ENCODE measurements at regions not wholly inside any gene's neighbourhood (a gene's known extent, or its start where the extent isn't known, plus 50 kb on each side); places are given as distances from the start of the nearest gene placed in this dataset.
"Not testable (repeated sequence)": the region's sequence is repeated elsewhere in the genome, so short reads cannot be mapped to it uniquely, and the experiment has no call there.

DNA sequence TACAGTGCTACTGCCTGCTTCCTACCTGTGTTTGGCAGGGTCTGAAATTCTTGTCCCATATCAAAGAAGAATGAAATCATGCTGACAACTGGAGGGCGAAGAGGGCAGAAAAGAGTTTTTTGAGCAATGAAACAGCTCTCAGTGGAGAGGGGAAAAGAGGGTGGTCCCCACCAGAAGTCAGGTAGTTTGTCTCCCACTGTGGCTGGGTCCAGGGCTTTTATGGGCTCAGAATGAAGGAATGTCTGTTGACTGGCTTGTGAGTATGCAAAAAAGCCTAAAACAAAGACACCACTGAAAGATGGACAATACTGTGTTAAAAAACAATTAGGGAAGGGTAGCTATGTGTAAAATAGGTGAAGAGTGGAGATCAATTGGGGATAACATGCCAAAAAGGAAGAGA lies 115.0 kb downstream of the ADAM29 start:
- no peak for DNase-seq

DNA sequence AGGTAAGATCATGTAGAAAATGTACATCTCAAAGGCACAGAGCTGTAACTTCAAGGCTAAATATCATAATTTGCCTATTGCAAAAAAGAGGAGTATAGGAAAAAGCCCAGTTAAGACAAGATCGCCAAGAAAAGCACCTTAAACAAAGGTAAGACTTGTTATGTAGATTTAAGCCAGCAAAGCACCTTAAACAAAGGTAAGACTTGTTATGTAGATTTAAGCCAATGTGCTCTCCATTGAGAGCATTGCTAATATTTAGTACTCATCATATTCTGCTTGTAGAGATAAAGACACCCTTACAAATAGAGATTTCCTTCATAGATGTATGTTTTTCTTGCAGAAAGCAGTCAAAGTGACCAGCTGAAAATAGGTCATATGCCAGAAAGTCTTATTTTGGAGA lies 115.8 kb downstream of the ADAM29 start:
- no peak for DNase-seq

DNA sequence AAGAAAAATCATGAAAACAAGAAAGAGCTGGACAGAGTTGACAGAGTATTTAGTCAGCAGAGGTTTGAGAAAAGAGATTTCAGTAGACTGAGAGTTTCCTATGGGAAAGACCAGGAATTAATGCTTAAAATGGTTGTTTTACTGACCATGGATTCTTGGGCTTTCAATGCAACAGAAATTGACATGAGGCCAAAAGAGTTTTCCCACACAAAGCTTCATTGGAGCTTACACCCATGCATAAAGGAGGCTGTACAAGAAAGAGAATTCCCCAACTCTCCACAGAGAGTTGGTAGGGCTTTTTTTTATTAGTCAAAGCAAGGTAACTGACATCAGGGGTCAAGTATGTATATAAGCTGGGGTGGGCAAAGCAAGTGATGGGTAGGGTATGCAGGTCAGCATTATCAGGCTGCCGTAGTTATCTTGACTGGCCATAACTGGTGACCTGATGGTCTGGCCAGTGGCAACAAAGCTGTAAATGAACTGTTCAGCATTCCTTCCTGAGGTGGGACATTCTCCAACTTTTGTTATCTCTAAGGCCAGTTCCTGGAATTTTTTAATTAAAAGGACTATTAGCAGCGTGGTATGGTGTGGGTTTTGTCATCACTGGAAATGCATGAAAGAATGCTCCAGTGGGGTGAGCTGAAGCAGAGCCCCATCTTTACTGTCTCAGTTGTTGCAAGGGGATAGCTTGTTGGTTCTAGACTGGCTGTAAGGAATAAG lies 117.0 kb downstream of the ADAM29 start:
- no peak for DNase-seq

DNA sequence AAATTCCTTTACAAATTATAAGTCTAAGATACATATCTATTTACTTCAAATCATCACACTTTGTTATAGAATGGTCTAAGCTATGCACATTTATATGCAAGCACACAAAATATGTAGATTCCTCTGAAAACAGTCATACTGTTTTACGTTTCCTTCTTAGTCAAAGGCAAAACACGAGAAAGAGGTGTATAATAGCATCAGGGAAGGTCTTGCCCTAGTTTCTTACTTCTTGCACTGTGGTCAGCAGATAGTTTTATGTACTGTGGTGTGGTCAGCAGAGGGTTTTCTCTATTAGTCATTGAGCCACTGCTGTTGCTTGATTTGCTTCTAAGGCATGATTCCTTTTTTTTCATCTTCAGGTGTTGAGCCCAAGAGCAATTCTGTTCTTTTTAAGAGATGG lies 117.7 kb downstream of the ADAM29 start:
- DNase-seq, result no peak

DNA sequence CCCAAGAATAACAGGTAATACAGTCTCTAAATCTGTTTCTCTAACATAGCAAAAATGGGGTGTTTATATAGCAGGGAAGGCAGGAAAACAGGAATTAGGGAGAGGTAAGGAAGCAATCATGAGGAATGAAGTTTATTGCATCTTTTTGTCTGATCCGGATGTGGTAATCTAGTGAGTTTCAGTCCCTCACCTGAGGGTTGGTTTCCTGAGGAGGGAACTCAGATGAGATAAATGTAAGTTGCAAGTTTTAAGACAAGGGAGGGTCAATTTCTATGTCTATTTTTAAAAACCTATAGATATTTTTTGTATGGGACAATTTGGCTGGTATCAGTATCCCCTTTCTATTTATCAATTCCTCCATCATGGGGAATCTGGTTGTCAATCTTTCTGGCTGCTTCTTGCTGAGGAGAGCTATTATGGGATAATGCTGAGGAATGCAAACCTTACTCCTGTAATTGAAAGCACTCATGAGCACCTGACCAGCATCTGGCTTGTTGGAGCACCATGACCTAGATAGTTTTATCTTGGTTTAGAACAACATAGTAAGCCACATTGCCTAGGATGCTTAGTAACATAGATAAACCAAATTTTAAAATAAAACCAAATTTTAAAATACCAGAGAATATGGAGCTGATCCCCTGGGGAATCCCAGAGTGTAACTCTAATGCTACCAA lies 130.1 kb downstream of the ADAM29 start:
- DNase-seq, result no peak

DNA sequence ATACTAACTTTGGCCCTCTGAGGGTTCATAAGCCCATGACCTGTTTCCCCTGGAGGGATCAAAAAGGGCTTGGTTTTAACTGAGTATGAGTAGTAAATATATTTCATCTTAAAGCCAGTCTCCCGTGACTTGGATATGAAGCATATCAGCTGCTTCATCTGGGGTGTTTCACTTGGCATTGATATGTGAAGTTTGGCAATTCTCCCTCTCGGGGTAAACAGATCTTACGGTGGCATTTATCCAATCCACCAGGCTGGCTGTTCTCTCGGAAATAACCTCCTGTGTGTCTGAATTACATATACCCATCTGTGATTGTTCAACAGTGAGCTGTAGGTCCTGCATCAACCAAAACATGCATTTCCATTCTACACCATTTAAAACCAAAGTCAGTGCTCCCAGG lies 130.7 kb downstream of the ADAM29 start:
- no peak for DNase-seq

DNA sequence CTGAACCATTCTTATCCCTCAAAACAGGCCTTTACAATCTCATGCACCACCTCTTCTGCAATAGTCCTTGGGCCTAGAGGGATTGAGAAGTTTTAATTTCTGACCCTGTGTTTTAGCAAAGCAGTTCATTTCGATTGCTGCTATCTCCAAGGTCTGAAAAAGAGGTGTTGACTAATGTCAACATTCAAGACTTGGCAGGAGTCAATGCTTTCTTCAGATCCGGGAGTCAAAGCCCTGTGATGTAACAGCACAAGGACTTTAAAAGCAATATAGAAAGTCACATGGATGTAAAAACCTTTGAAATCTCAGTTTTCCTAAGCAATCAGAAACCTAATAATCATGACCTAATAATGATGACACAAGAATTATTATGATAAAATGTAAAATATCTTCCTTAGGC lies 133.8 kb downstream of the ADAM29 start:
- DNase-seq, result no peak

DNA sequence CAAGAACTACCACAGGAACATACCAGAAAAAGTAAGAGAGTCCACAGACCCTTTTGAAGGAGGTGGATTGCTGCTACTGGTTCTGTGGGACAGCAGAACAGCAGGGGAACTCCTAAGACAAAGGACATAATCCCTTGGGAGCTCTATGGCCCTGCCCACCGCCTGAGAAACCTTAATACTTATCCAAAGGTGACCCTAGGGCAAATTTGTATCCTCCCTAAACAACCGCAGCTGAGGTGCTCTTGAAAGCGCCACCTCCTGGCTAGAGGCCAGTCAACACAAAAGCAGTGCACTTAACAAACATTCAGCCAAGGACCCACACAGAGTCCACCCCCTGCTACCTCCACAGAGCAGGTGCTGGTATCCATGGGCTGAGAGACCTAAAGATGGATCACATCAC lies 136.8 kb downstream of the ADAM29 start:
- no peak for DNase-seq

DNA sequence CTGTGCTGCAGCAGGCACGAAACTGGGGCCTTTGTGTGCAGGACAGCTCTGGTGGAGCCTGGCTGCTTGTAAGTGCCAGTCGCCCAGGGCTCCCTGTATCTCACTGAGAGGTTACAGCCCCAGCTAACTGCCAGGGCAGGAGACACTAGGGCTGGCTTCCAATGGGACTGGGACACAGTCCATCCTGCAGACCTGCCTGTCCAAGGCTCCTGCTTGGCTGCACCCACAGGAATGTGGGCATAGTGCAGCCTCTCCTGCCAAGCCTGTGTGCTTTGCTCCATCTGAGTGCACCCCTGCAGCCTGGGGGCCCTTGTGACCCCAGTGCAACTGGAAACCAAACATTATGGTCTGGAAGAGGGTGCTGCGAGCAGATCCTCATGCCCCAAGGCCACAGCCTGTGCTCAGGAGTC lies 144.0 kb downstream of the ADAM29 start:
- DNase-seq, result no peak

DNA sequence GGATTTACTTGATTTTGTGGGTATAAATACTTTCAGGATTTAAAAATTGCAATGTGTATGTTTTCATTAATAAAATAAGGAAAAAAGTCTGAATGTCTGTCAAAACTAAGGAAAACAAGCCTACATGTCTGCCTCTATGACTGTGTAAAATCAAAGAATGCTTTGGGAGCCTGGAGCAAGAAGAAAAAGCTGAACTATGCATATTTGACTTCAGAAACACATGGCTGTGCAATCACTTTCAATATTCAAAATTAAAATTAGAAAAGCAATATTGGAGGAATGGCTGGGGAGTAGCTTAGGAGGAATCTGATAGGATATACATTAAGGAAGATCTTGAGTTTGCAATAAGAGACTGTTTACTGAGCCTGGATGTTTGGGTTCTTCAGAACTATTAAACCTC lies 147.1 kb downstream of the ADAM29 start:
- DNase-seq, result no peak

DNA sequence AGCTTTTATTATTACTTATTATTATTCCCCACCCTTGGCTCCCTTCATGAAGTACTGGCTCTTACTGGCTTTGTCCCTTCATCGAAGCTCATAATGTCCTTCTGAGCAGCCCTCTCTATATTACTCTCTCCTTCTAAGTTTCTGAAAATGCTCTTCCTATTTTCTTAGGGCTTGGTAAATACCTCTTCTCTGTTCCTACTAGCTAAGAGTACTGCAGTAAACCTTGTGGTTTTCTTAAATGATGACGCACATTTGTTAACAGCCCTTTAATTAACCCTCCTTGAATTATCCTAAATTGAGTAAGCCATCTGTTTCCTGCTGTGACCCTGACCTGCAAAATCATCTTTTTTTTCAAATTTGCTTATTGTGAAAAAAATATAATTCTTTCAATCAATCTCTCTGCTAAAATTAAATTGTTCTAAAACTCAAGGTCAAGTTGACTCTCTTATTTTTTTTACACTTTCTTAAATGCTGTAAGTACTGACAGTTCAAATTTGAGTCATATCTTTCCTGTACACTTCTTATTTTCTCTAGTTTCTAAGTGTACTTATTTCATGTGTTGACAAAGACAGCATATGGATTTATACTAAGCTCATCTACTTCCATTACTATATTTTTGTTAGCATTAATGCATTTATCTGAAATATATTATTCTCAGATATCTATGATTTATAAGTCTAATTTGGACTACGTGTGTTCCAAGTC lies 148.9 kb downstream of the ADAM29 start:
- DNase-seq, result no peak

DNA sequence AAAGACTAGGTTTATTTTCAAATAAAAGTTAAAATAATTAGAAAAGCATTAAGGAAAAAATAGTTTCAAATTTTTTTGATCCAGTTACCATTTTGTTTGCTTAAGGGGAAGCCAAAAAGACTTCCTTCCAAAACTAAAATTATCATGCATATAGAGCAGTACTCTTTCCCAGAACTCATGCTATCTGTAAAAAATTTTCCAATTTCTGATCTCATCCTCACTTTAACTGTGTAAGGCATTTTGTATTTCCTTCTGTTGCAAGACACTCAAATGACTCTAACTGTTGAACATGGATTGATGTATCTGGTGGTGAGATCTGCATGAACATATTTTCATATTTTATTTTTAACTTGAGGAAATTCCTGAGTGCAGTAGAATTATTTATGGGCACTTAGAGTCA lies 150.1 kb downstream of the ADAM29 start:
- DNase-seq, result no peak

DNA sequence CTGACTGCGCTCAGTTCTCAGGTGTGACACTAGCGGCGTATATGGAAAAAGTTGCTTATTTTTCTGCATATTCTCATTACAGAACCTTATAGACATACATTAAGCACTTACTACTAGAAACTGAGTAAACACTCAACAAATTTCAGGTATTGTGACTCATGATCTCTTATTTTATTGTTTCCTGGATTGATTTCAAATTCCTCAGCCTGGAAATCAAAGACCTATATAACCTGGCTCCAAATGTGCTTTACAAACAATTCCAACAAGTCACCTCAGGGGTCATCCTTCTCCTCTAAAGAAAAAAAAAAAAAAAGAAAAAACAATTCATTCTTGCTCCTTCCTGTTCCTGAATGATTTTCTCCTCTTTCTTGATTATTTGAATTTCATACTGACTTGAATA lies 152.3 kb downstream of the ADAM29 start:
- DNase-seq, result no peak

DNA sequence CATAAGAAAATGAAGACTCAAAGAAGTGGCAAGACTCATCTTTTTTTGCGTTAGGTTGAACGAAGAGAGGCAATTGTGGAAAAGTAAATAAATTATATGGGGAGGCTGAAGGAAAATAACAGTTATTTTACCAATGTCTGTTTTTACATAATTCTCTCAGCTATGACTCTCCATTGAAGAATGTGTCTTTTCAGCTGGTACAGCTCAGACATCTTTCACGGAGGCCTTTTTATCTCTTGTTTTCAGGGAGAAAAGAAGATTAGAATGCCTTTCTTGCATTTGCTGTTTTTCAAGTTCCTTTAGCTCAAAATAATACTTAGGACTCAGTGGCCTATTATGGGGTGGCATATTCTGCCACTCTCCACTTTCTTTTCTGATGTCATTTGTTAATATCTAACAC lies 153.0 kb downstream of the ADAM29 start:
- no peak for DNase-seq

DNA sequence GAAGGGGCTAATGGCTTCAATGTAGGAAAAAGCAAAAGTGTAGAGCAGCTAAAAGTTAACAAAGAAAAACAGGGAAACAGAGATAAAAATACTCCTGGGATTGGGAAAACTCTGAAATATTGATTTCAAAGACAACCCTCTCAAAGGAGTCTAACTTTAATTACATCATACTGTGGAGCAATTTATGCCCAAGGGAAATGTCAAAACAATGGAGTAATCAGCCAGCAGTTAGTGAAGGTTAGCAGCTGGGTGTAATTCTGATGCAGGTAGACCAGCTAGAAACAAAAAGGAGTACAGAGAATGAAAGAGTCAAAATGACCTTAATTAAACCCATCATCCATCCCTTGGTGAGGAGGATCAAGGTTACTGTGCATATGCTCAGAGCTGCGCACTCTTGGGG lies 169.0 kb downstream of the ADAM29 start:
- DNase-seq, result no peak

DNA sequence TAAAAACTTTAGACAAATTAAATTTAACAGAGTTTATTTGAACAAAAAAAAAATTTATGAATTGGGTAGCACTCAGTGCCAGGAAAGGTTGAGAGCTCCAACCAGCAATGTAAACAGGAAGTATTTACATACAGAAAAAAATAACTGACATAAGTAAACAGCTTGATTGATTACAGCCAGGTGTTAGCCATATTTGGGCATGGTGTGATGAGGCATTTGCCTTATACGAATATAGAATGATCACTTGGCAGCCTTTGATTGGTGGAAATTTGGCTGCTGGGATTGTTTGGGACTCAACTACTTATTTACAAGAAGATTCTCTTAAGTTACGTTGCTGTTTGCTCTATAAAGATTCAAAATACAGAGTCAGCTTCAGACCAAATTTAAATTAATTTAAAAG lies 172.0 kb downstream of the ADAM29 start:
- no peak for DNase-seq

DNA sequence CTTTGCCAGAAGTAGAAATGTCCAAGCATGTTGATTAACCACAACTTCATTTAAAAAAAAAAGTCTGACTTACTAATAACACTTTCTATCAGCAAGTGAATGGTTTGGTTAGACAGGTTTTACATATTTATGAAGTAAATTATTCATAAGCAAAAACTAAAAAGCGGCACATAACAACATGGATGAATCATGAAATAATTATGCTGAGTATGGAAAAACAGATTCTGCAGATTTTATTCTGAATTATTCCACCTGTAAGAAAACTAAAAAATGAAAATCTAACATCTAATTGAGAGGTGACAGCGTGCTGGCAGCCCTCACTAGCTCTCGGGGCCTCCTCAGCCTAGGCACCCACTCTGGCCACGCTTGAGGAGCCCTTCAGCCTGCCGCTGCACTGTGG lies 173.5 kb downstream of the ADAM29 start:
- DNase-seq, result no peak

DNA sequence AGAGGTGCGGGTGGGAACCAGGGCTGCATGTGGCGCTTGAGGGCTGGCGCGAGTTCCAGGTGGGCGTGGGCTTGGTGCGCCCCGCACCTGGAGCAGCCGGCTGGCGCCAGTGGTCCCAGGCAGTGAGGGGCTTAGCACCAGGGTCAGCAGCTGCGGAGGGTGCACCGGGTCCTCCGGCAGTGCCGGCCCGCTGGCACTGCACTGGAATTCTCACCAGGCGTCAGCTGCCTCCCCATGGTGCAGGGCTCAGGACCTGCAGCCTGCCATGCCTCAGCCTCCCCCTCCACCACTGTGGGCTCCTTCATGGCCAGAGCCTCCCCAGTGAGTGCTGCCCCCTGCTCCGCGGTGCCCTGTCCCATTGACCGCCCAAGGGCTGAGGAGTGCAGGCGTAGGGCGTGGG lies 174.0 kb downstream of the ADAM29 start:
- no peak for DNase-seq

DNA sequence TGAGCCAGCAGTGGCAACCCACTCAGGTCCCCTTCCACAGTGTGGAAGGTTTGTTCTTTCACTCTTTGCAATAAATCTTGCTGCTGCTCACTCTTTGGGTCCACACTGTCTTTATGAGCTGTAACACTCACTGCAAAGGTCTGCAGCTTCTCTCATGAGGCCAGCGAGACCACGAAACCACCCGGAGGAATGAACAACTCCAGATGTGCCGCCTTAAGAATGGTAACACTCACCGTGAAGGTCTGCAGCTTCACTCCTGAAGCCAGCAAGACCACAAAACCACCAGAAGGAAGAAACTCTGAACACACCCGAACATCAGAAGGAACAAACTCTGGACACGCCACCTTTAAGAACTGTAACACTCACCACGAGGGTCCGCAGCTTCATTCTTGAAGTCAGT lies 174.9 kb downstream of the ADAM29 start:
- not testable (repeated sequence) for DNase-seq

DNA sequence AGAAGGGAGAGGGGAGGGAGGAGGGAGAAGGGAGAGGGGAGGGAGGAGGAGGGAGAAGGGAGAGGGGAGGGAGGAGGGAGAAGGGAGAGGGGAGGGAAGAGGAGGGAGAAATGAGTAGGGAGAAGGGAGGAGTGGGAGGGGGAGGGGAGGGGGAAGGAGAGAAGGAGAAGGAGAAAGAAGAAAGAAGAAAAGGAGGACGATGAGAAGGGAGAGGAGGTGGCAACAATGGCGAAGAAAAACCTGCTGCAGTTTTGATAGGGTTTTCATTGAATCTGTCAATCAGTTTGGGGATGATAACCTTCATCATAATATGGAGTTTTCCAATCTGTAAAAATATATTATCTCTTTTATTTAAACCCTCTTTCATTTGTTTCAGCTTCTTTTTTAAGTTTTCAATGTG lies 185.2 kb downstream of the ADAM29 start:
- no peak for DNase-seq

DNA sequence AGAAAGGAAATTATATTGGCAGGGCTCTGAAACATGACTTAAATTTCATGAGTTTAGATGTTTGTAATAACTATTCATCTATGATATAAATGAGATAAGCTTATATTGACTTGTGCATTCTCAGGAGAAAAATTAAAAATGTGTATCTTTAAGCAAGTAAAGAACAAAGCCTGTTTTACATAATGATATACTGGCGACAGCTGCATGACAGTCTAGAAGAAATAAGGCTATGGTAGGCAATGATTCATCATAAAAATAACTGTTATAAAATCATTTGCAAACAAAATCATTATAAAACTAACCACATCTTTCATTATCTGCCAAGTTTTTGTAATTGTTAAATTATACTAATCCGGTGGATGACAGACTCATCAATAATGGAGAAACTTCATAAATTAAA lies 188.1 kb downstream of the ADAM29 start:
- DNase-seq, result no peak

DNA sequence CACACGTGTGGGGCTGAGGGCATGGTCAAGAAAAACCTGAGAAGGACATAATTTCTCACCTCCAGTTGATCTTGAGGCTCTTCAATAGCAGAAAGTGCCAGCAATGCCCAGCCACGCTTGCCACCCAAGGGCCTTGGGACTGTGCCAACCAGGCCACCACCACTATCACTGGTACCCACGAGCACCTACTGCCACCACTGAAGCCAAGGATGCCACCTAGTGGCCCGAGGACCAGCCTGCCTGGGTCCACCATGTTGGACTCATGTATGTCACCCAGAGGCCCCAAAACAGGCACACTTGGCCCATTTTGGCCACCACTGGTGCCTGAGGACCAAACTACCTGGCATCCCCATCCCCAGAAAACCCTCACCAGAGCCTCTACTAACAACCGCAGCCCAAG lies 191.8 kb downstream of the ADAM29 start:
- DNase-seq, result no peak

DNA sequence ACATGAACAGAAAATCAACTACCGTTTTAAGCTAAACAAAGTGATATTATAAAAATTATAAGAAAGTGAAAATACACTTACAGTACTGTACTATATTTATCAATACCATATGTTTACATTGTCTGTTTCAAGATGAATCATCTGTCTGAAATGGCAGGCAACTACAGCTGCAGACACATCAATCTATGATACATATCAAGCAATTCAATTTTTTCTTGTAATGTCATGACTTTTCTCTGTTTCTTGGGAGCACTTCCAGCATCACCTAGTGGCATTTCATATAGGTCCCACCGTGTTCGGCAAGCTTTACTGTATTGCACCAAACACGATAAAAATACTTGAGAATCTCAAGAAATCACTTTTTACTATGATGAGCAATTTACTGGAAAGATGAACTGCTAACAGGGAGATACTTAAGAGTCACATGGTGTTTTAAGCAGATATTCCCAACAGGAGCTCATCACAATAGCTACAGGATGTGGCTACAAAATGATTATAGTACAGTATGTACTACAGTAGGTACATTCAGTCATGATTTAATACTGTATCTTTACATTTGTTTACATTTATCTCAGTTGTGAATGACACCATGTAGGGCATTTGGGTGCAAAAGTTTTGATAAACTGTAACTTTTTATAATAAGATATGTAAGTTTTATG lies 207.4 kb downstream of the ADAM29 start:
- DNase-seq, result no peak

DNA sequence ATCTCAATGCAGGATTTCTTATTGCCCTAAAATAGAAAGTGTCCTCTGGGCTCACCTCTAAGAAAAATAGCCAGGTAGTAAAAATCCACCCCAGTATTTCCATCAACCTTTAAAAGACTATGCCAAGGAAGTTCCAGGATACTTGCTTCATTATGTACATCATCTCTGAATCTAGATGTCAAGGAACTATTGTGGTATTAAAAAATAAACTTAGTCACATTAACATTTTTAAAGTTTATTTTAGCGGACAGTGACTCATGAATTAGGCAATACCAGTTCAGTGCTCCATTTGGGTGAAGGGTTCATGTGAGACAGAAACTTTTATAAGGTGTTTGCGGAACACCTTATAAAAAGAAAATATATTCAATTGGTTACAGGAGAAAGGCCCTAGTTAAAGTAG lies 209.2 kb downstream of the ADAM29 start:
- no peak for DNase-seq
